OCI-M1 (cell line): ENCODE measurements at regions not wholly inside any gene's neighbourhood (a gene's known extent, or its start where the extent isn't known, plus 50 kb on each side); places are given as distances from the start of the nearest gene placed in this dataset.
A peak's percentile ranks its signal among the peaks of the same experiment; 100 is the strongest.

Experiments used
- DNase-seq: peaks from one replicate; lab custom pipeline; 2025; lab: John Stamatoyannopoulos, UW

- DNase-seq, result no peak
These were observed 128.2 kb upstream of the HAAO start for GRCh38 chr2:42920446-42921146.

DNA sequence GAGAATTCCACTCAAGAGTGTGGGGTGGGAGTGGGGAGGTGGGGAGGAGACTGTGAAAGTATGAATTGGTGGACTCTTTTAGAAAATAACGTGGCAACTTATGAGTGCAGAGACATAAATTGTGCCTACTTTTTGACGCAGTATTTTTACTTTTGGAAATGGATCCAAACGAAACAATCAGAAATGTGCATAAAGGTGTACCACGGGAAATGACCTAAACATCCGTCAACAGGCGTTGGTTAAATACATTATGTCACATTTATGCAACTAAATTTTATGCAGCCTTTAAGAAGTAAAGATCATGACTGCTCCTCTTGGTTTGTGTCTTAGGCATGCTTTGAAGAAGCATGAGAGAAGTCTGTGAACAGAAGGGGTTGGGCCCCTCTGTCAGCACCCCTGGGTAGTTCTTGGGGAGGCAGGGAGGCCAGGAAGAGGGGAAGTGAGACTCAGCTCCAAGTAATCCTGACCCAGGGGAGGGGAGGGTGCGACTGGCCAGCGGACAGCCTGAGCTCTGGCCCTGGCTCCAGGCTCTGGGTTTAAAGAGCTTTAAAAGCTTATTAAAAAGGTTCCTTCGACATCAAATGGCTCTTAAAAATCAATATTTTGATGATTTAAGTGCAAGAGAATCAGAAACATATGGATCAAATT, 126.4 kb upstream of the HAAO start:
- no peak for DNase-seq

DNA sequence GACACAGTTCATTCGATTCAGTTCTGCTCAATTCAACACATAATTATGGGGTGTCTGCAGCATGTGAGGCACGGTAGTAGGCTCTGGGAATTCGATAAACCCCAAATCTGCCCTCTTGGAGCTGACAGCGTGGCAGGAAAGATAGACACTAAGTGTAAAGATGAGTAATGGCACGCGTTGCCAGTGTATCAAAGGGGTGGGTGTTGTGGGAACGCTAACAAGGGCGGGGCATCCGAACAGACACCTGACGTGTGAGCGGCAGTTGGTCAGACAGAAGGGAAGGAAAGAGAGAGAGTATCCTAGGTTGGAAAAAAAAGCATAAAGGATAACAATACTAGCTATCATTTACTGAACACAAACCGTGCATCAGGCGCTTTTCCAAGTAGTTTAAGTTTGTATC, 125.7 kb upstream of the HAAO start:
- DNase-seq, result no peak

DNA sequence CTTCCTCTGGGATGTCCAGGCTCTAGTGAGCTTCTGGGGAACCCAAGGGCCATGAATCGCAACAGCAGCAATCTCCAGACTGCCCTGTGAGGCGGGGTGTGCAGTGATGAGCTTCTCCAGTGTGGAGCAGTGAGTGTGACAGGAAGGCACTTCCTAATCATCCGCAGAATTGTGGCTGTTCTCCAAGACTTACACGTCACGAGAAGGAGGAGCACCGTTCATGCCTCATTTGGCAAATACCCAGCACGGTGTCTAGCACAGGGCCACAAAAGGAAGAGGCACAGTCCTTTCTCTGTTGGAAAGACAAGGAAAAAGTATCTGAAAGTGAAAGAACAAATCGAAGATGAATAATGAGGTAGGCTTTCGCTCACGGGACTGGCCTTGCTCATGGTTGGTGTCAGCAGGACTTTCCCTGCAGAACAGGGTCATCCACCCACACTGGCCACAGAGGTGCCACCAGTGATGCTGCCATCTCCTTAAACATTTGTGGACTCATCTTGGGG, 125.1 kb upstream of the HAAO start:
- DNase-seq, result no peak

DNA sequence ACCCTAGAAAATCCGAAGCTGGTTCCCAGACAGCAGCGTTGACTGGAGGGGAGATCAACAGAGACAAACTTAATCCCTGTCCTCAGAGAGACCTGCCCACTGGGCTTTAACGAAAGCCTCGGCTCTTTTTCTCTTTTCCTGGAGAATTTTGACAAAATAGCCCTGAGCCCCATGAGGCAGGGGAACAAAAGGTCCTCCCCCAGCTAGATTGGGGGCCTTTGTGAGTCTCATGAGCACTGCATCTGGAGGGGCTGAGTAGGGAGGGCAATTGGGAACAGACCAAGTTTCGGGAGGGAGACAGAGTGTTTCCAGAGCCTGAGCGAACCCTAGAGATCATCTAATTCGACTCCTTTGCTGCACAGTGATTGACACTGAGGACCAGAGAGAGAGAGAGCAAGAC, 123.9 kb upstream of the HAAO start:
- no peak for DNase-seq

GRCh38 chr2:42914860-42915259, 122.5 kb upstream of the HAAO start:
- DNase-seq, result no peak

DNA sequence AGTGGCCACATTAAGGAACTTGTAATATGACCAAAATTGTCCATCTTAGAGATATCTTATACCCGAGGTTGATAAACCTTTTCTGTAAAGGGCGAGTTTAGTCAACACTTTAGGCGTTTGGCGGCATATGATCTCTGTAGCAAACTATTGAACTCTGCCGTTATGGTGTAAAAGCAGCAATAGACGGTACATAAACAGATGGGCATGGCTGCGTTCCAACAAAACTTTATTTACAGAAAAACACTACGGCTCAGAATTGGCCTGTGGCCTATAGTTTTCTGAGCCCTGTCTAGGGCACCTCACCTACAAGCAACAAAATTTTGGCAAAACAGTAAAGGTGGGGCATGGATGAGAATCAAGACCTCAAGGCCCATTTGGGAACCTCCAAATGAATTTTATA, 121.9 kb upstream of the HAAO start:
- no peak for DNase-seq

DNA sequence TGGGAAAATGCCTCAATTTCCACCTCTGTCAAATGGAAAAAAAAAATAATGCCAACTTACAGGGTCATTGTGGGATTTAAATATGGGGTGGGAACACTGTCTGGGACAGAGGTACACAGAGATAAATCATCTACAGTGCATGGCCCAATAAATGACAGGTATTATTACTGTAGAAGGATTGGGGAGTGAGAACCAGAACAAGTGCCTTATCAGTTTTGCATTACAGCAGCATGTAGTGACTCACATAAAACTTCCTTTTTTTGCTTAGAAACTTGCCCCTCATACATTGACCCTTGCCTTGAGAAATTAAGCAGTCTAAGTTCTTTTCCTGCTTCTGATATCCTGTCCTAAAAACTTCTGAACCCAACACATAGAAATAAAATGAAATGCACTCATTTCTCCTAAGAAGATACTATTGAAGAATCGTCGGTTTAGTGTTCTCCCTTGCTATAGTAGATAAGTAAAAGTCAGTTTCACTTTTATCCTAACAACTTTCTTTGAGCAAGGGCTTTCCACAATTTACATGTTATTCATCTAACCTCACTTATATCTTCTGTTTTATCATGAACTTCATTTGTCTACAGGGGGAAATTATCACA, 121.0 kb upstream of the HAAO start:
- DNase-seq, result peak; percentile 85

- no peak for DNase-seq
These were observed 118.4 kb upstream of the HAAO start for GRCh38 chr2:42910645-42911405.

- no peak for DNase-seq
These were observed 117.6 kb upstream of the HAAO start for GRCh38 chr2:42909966-42910365.

- no peak for DNase-seq
These were observed 116.3 kb upstream of the HAAO start for GRCh38 chr2:42908518-42909200.

DNA sequence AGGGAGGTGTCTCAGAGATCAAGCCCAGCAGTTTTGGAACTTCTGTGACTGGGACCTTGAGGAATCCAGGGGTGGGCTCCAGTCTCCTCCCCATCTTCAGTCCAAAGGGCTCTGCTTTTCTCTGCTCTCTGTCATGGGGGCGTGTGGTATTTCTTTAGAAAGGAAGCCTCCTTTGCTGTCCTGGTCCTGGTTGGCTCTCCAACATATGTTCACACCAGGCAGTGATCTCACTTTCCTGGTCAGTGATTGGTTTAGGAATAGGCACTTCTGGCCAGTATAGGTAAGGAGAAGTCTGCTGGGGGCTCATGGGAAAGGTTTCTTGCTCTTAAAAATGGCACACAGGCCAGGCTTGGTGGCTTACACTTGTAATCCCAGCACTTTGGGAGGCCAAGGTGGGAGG, 115.5 kb upstream of the HAAO start:
- no peak for DNase-seq

GRCh38 chr2:42906557-42907411, 114.4 kb upstream of the HAAO start:
- no peak for DNase-seq

- no peak for DNase-seq
These were observed 113.8 kb upstream of the HAAO start for GRCh38 chr2:42906111-42906556.

DNA sequence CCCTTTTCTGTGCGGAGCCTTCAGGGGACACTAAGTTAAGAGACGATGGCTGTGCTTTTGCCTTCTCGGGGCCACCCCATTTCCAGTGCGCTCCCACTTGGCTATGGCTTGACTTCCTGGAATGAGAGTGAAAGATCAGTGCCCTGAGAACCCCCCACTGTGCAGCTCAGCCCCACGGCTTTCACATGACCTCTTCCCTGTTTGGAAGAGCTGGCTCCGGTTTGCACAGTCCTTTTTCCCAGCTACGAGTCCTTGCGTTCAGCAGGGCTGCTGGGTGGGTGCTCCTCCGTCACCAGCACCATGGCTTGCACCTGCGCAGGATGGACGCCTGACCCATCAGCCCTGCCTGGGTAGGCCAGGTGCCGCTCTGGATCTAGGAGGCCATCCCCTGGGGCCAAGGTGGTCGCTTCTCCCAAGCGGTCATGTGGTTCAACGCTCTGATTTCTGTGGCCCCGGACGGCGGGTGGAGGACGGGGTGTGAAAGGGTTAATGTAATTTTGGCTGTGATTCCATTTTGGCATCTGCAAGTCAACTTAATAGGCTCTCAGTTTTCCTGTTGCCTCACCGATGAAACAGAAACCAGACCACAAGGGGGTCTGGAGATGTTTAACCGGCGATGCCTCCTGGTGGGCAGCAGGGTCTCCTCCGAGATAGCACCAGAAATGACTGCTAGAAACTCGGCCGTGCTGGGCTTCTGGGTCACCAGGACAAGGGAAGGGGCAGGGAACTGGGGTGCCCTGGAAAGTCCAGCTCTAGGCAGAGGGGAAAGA, 113.1 kb upstream of the HAAO start:
- DNase-seq, result no peak

GRCh38 chr2:42904576-42904876, 112.1 kb upstream of the HAAO start:
- DNase-seq, result no peak

DNA sequence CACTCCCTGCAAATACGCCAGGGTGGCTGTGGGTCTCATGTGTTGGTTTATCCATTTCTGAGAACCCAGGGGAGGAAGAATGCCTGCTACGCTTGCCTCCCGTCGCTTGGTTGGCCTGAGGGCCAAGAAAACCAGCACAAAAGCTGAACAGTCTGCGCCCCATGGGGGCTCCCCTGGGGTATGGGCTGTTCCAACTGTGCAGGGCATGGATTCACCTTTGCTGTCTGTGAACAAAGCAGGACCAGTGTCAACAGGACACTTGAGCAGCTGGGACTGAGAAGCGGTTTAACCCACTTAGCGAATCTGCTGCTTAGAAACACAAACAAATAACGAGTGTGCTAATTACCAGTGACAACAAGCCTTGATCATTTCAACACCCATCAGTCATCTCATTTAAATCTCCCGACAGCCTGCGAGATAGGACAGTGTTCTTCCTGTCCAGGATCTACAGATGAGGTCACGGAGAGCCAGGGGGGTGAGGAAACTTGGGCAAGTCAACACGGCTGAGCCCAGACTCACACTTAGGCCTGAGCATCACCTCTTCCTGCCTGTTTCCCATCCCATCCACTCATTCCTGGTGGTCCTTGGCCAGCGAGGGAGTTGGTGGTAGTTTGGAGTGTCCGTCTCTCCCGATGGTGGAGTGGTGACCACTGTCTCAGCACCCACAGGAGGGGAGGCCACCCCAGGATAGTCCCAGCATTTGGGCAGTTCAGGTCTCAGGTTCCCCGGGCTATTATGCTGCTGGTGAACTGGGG, 111.6 kb upstream of the HAAO start:
- DNase-seq, result no peak

GRCh38 chr2:42902939-42903709, 110.7 kb upstream of the HAAO start:
- DNase-seq, result no peak

DNA sequence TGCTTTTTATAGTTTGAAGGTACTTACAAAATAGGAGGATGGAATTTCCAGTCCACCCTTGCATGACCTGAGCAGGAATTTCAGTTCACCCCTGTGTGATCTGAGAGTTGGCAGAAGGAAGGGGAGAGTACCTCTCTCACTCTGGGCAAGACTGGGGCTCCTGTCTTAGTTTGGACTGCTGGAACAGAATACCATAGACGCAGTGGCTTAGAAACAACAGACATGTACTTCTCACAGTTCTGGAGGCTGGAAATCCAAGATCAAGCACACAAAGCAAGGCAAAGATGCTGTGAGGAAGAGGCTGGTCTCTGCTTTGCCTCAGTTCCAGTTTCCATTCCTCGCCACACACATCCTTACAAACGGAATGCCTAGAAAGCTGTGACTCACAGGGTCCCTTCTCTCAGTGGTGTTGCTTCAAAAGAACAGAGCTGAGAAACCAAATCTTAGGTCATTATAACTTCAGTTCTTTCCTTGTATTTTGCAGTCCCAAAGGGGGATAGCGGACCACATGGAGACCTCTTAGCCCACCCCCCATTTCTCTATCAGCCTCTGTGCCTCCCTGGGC, 108.8 kb upstream of the HAAO start:
- DNase-seq, result no peak
